Panc1 (cell line): ENCODE measurements at regions not wholly inside any gene's neighbourhood (a gene's known extent, or its start where the extent isn't known, plus 50 kb on each side); places are given as distances from the start of the nearest gene placed in this dataset.

ENCODE experiments used
- POLR2AphosphoS5 ChIP-seq: IDR thresholded peaks from 2 replicates; pipeline ENCODE4 v1.6.1; 2012; ENCODE audit warnings: mild to moderate bottlenecking, low read depth, low read length, moderate library complexity
- SIN3A ChIP-seq: IDR thresholded peaks from 2 replicates; pipeline ENCODE4 v1.6.1; 2012; ENCODE audit warnings: low read depth, mild to moderate bottlenecking, low read length, moderate library complexity, borderline replicate concordance; ENCODE audit not compliant: insufficient read depth
- TF ChIP-seq, protein P1 (sequence below): fragments of 450-650 bp; IDR thresholded peaks from 2 replicates; pipeline ENCODE4 v1.5.1; 2017; ENCODE audit warnings: mild to moderate bottlenecking
- TF ChIP-seq, protein P2 (sequence below), 2 experiments: IDR thresholded peaks; 2 replicates each; pipeline ENCODE4 v1.6.1; 2011 to 2012; ENCODE audit warnings: low read depth in 2 of 2, control low read depth in 1 of 2, low read length in 1 of 2, mild to moderate bottlenecking in 1 of 2, moderate library complexity in 1 of 2; ENCODE audit not compliant: insufficient read depth in 1 of 2

DNA sequence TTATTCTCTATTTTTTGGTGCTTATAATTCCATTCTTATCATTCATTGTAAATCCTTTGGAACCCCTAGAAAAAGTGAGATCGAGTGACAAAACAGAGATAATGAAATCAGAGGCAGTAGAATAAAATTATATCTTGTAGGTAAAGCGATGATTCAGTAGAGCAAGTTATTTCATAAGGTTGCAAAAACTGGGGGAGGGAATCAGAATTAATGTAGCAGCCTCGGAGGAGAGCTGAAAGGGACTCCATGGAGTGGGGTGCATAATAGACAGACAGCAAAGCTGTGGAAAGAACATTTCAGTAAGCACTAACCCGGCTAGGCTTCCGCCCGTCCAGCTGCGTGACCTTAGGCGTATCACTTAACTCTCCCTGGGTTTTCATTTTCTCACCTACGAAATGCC lies 289.7 kb downstream of the EN1 start:
- TF ChIP-seq, protein P1, sequence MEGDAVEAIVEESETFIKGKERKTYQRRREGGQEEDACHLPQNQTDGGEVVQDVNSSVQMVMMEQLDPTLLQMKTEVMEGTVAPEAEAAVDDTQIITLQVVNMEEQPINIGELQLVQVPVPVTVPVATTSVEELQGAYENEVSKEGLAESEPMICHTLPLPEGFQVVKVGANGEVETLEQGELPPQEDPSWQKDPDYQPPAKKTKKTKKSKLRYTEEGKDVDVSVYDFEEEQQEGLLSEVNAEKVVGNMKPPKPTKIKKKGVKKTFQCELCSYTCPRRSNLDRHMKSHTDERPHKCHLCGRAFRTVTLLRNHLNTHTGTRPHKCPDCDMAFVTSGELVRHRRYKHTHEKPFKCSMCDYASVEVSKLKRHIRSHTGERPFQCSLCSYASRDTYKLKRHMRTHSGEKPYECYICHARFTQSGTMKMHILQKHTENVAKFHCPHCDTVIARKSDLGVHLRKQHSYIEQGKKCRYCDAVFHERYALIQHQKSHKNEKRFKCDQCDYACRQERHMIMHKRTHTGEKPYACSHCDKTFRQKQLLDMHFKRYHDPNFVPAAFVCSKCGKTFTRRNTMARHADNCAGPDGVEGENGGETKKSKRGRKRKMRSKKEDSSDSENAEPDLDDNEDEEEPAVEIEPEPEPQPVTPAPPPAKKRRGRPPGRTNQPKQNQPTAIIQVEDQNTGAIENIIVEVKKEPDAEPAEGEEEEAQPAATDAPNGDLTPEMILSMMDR, result no peak
- no peak for TF ChIP-seq POLR2AphosphoS5
- TF ChIP-seq, protein P2, sequence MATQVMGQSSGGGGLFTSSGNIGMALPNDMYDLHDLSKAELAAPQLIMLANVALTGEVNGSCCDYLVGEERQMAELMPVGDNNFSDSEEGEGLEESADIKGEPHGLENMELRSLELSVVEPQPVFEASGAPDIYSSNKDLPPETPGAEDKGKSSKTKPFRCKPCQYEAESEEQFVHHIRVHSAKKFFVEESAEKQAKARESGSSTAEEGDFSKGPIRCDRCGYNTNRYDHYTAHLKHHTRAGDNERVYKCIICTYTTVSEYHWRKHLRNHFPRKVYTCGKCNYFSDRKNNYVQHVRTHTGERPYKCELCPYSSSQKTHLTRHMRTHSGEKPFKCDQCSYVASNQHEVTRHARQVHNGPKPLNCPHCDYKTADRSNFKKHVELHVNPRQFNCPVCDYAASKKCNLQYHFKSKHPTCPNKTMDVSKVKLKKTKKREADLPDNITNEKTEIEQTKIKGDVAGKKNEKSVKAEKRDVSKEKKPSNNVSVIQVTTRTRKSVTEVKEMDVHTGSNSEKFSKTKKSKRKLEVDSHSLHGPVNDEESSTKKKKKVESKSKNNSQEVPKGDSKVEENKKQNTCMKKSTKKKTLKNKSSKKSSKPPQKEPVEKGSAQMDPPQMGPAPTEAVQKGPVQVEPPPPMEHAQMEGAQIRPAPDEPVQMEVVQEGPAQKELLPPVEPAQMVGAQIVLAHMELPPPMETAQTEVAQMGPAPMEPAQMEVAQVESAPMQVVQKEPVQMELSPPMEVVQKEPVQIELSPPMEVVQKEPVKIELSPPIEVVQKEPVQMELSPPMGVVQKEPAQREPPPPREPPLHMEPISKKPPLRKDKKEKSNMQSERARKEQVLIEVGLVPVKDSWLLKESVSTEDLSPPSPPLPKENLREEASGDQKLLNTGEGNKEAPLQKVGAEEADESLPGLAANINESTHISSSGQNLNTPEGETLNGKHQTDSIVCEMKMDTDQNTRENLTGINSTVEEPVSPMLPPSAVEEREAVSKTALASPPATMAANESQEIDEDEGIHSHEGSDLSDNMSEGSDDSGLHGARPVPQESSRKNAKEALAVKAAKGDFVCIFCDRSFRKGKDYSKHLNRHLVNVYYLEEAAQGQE (IDR thresholded peaks at IDR 0.05; ENCODE audit: insufficient read depth in 1 of 2, low read depth in 2 of 2, low read length in 1 of 2), result no peak
- TF ChIP-seq SIN3A, result no peak
